Naive thymus-derived CD4-positive, alpha-beta T cell (primary cell): ENCODE measurements at regions not wholly inside any gene's neighbourhood (a gene's known extent, or its start where the extent isn't known, plus 50 kb on each side); places are given as distances from the start of the nearest gene placed in this dataset.

Source experiments
- ATAC-seq: fragments of 150-1000 bp; cut with Tn5 transposase; 2 replicates; pipeline ENCODE4 v1.10.0; 2021; ENCODE audit warnings: mild to moderate bottlenecking, moderate library complexity
- CTCF ChIA-PET: fragments of 350-600 bp; sonication (Branson Sonifier 250); formaldehyde crosslinking; loops from one replicate; lab custom pipeline; 2021; ENCODE audit warnings: antibody characterized with exemption; lab: Charles Lee
- POLR2A ChIA-PET: fragments of 350-600 bp; sonication (Branson Sonifier 250); formaldehyde crosslinking; loops from one replicate; lab custom pipeline; 2021; ENCODE audit warnings: antibody characterized with exemption, inconsistent platforms; lab: Charles Lee
- DNase-seq, 9 donors: peaks; one replicate each; pipeline versions ENCODE4 v3.0.0 to v3.0.0-alpha.2; 2020 to 2022; ENCODE audit warnings: mixed read lengths in 1 of 9
- H3K27ac ChIP-seq: one replicate; pipeline ENCODE4 v1.7.0; 2013; ENCODE audit warnings: mild to moderate bottlenecking, low read depth, low read length, moderate library complexity
- H3K27me3 ChIP-seq, 2 donors: one replicate each; pipeline ENCODE4 v1.7.0; 2013; ENCODE audit warnings: low read length in 2 of 2, mild to moderate bottlenecking in 2 of 2, moderate library complexity in 2 of 2; ENCODE audit not compliant: control insufficient read depth in 2 of 2, insufficient read depth in 2 of 2
- H3K36me3 ChIP-seq, 3 experiments: 1 replicate in 2 of 3; 2 replicates in 1 of 3; pipeline ENCODE4 v1.7.0; 2013; ENCODE audit warnings: low read length in 3 of 3, mild to moderate bottlenecking in 3 of 3, moderate library complexity in 1 of 3; ENCODE audit not compliant: insufficient read depth in 3 of 3, control insufficient read depth in 2 of 3
- H3K4me1 ChIP-seq, 2 donors: one replicate each; pipeline ENCODE4 v1.7.0; 2013; ENCODE audit warnings: low read length in 2 of 2, mild to moderate bottlenecking in 2 of 2, moderate library complexity in 1 of 2; ENCODE audit not compliant: control insufficient read depth in 2 of 2, insufficient read depth in 2 of 2
- H3K4me3 ChIP-seq: 2 replicates; pipeline ENCODE4 v1.7.0; 2013; ENCODE audit warnings: mild to moderate bottlenecking, low read length
- H3K9me3 ChIP-seq, 3 experiments: 1 replicate in 2 of 3; 2 replicates in 1 of 3; pipeline ENCODE4 v1.7.0; 2013; ENCODE audit warnings: low read length in 3 of 3; ENCODE audit not compliant: control insufficient read depth in 2 of 3
- H3K27ac Mint-ChIP-seq, 9 donors: one replicate each; pipeline ENCODE4 v1.8.0; 2020 to 2022; ENCODE audit warnings: mixed read lengths in 9 of 9, mild to moderate bottlenecking in 8 of 9, moderate library complexity in 5 of 9, inconsistent platforms in 2 of 9
- H3K27me3 Mint-ChIP-seq, 5 donors: one replicate each; pipeline ENCODE4 v1.8.0; 2021 to 2022; ENCODE audit warnings: mixed read lengths in 5 of 5, mild to moderate bottlenecking in 1 of 5
- H3K36me3 Mint-ChIP-seq, 5 donors: one replicate each; pipeline ENCODE4 v1.8.0; 2020 to 2022; ENCODE audit warnings: mixed read lengths in 5 of 5, mild to moderate bottlenecking in 3 of 5, inconsistent platforms in 1 of 5
- H3K4me1 Mint-ChIP-seq, 7 donors: one replicate each; pipeline ENCODE4 v1.8.0; 2020 to 2022; ENCODE audit warnings: mixed read lengths in 7 of 7, mild to moderate bottlenecking in 3 of 7, inconsistent platforms in 1 of 7
- H3K4me3 Mint-ChIP-seq, 10 donors: one replicate each; pipeline ENCODE4 v1.8.0; 2020 to 2022; ENCODE audit warnings: mild to moderate bottlenecking in 10 of 10, mixed read lengths in 10 of 10, moderate library complexity in 6 of 10, inconsistent platforms in 2 of 10
- H3K9me3 Mint-ChIP-seq, 11 donors: one replicate each; pipeline ENCODE4 v1.8.0; 2020 to 2022; ENCODE audit warnings: mixed read lengths in 11 of 11, mild to moderate bottlenecking in 4 of 11, inconsistent platforms in 1 of 11, moderate library complexity in 1 of 11
- intact Hi-C, 2 donors: fragments of 100-400 bp; cut with micrococcal nuclease; formaldehyde crosslinking; loops; one replicate each; pipeline ENCODE4 v1.15.1; 2023

DNA sequence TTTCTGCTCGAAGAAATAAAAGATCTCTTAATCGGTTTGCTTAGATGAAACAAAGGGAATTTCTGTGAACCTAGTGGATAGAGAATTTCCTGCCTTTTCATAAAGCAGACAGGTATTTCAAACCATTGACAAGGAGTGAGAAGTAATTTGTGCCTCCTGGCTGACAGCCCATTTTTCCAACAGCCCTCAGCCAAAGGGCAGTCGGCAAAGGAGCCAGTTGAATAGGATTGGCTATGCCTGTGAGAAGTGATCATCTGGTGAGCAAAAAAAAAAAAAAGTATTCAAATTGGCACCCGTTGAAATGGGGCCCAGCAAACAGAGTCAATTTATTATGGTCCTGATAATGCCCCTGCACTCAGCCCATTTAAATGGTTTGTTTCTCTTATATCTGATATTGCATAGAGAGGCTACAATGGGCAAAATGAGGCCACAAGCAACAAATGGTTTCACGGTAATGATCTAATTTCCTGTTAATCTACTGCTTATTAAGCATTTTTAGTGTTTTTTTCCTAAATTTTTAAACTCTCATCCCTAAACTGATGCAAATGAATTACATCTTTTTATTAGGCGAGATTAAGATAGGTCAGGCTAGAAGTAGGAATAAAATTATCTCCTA, 477.5 kb downstream of the NUF2 start:
- Mint-ChIP-seq H3K36me3 (no peaks in the 10 kb centered on the region), H3K27ac (no peak overlapping the region), H3K9me3 (peaks cover 0 to 25% (median 6%) of the 10 kb centered on the region in 11 donors), H3K4me1 (no peaks in the 10 kb centered on the region), H3K27me3 (no peaks in the 10 kb centered on the region), H3K4me3 (no peak overlapping the region)
- DNase-seq (no peak), ATAC-seq (no peak)
- intact Hi-C loops: no loop called here
- no peak overlapping the region for H3K27ac ChIP-seq
- POLR2A ChIA-PET: no interaction called here
- H3K9me3 ChIP-seq: no peaks in the 10 kb centered on the region
- CTCF ChIA-PET: no interaction called here
- no peak overlapping the region for H3K4me3 ChIP-seq
- H3K27me3 ChIP-seq: no peaks in the 10 kb centered on the region
- no peaks in the 10 kb centered on the region for H3K4me1 ChIP-seq
- H3K36me3 ChIP-seq: no peaks in the 10 kb centered on the region

DNA sequence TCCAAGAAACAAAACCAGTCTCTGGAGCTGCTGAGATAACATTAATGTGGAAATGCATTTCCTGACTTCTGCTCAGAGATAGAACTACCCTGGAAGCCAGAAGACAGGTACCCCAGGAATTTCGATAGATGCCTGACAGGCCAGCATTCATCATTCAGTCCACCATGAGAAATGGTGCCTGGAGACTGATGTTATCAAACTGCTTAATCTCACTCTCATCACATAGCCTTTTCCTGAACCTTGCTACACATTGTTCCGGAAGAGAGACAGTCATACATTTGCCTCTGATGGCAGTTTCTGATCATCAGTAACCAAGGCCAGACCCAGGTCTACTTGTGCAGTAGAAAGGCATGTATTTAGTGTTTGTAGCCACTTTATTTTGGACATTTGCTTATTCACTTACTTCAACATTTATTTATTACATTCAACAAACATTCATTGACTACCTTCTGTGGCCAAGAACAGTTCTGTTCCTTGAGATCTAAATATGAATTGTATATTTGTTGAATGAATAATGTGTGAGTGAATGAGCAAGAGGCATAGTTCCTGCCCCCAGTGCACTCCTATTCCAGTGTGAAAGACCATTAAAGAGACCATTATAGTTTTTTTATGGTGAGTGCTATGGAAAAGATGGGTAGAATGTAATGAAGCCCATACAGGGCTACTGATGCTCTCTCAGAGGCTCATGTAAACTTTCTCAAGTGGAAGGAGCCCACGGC, 485.7 kb downstream of the NUF2 start:
- ChIA-PET POLR2A (no interaction called here), CTCF (no interaction called here)
- no peaks in the 10 kb centered on the region for H3K27me3 ChIP-seq
- Mint-ChIP-seq H3K9me3 (peaks cover 0 to 21% (median 2%) of the 10 kb centered on the region in 11 donors), H3K4me1 (no peaks in the 10 kb centered on the region), H3K27me3 (no peaks in the 10 kb centered on the region), H3K27ac (no peak overlapping the region), H3K4me3 (no peak overlapping the region), H3K36me3 (no peaks in the 10 kb centered on the region)
- intact Hi-C loops: no loop called here
- no peaks in the 10 kb centered on the region for H3K4me1 ChIP-seq
- H3K36me3 ChIP-seq: no peaks in the 10 kb centered on the region
- H3K9me3 ChIP-seq: no peaks in the 10 kb centered on the region
- ATAC-seq (no peak), DNase-seq (no peak)
- no peak overlapping the region for H3K27ac ChIP-seq
- H3K4me3 ChIP-seq: no peak overlapping the region

DNA sequence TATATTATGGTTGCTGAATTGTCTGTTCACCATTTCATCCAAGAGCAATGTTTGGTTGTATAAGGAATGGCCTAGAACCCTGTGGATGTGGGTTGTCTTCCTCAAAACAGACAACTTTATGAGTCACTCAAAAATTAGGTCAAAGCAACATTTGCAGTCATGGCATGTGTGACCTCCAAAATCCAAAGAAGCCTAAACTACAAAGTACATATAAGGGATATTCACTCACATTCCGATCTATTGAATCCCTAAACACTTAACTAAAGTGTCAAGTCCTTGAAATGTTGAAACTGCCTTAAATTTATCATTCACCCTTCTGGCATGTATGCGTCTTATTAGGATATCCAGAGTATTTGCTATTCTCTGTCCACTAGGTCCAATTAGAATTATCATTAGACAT, 491.5 kb downstream of the NUF2 start:
- intact Hi-C loops: no loop called here
- POLR2A ChIA-PET: no interaction called here
- no peak for ATAC-seq

DNA sequence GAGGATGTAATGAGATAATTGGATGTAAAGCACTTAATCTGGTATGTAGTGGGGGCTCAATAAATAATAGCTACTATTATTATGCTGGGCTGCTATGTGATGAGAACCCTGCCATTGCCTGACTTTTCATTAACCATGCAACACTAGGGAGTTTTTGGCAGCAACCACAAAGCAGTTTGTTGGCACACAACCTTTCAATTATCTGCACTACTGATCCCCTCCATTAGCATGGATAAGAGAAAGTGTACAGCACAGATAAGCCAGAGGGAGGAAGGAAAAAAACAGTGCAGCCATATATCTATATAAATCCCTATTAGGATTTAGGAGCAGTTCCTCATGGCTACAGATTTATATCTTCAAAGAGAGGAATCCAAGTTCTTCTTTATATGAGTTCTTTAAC, 498.5 kb downstream of the NUF2 start:
- H3K27me3 ChIP-seq: no peaks in the 10 kb centered on the region
- intact Hi-C loops: no loop called here
- CTCF ChIA-PET: no interaction called here
- Mint-ChIP-seq H3K27me3 (no peaks in the 10 kb centered on the region), H3K9me3 (peaks cover 0 to 28% (median 1%) of the 10 kb centered on the region in 11 donors), H3K36me3 (no peaks in the 10 kb centered on the region), H3K27ac (no peak overlapping the region), H3K4me1 (no peaks in the 10 kb centered on the region), H3K4me3 (no peak overlapping the region)
- H3K27ac ChIP-seq: no peak overlapping the region
- DNase-seq: no peak
- H3K4me1 ChIP-seq: no peaks in the 10 kb centered on the region
- no peak for ATAC-seq
- H3K9me3 ChIP-seq: no peaks in the 10 kb centered on the region
- H3K4me3 ChIP-seq: no peak overlapping the region
- POLR2A ChIA-PET: no interaction called here
- H3K36me3 ChIP-seq: no peaks in the 10 kb centered on the region

More for the DNA sequence above, 491.5 kb downstream of the NUF2 start:
- H3K27ac ChIP-seq: no peak overlapping the region
- no peaks in the 10 kb centered on the region for H3K27me3 Mint-ChIP-seq
- no peaks in the 10 kb centered on the region for H3K4me1 ChIP-seq
- no peak overlapping the region for H3K4me3 Mint-ChIP-seq
- H3K27ac Mint-ChIP-seq: no peak overlapping the region
- peaks cover 0 to 18% (median 5%) of the 10 kb centered on the region in 11 donors for H3K9me3 Mint-ChIP-seq
- H3K36me3 Mint-ChIP-seq: peaks cover 0 to 3% (median 0%) of the 10 kb centered on the region in 5 donors
- DNase-seq: no peak
- H3K27me3 ChIP-seq: no peaks in the 10 kb centered on the region
- no peak overlapping the region for H3K4me3 ChIP-seq
- no peaks in the 10 kb centered on the region for H3K36me3 ChIP-seq
- H3K9me3 ChIP-seq: no peaks in the 10 kb centered on the region
- CTCF ChIA-PET: no interaction called here
- no peaks in the 10 kb centered on the region for H3K4me1 Mint-ChIP-seq

DNA sequence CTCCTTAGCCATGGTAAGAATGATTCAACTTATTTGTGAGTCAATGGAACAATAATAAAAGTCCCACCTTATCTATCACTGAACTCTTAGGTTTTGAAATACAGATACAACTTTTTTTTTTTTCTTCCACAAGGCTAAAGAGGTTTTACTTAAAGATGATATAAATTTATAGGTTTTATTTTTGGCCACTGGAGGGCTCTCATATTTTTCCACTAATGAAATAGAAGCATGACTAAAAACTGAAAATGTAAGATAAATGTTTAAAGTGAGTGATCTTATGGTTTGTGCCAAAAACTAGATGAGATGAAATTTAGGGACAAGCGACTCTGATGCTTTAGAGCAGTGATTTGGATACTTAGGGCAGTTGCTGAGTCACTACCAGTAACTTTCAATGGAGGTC, 499.0 kb downstream of the NUF2 start:
- H3K9me3 ChIP-seq: no peaks in the 10 kb centered on the region
- H3K4me3 ChIP-seq: no peak overlapping the region
- no peaks in the 10 kb centered on the region for H3K27me3 Mint-ChIP-seq
- H3K4me1 ChIP-seq: no peaks in the 10 kb centered on the region
- H3K9me3 Mint-ChIP-seq: peaks cover 0 to 23% (median 1%) of the 10 kb centered on the region in 11 donors
- intact Hi-C loops: no loop called here
- no peaks in the 10 kb centered on the region for H3K27me3 ChIP-seq
- H3K4me1 Mint-ChIP-seq: no peaks in the 10 kb centered on the region
- ChIA-PET POLR2A (no interaction called here), CTCF (no interaction called here)
- H3K27ac ChIP-seq: no peak overlapping the region
- ATAC-seq (no peak), DNase-seq (no peak)
- no peak overlapping the region for H3K27ac Mint-ChIP-seq
- no peak overlapping the region for H3K4me3 Mint-ChIP-seq
- no peaks in the 10 kb centered on the region for H3K36me3 Mint-ChIP-seq
- H3K36me3 ChIP-seq: no peaks in the 10 kb centered on the region

DNA sequence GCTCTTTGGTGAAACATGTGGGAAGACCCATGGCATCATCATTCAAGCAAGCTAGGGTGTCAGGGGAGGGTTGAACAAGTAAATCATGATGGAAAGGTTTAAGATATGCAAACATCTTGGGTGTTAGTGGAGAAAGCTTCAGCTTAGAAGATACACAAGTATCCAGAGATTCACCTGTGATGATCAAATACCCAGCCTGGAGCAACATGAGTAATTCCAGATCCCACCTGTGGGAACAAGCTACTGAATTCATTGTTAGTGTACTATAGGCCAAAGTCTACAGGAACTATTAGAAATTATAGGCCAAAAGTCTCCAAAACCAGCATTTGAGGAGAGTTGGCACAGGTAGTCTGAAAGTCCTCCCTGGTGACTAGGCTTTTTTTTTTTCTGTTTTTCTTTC, 499.9 kb downstream of the NUF2 start:
- ATAC-seq: no peak
- no peak overlapping the region for H3K27ac Mint-ChIP-seq
- POLR2A ChIA-PET: no interaction called here
- H3K4me3 ChIP-seq: no peak overlapping the region
- DNase-seq: no peak
- no peaks in the 10 kb centered on the region for H3K4me1 Mint-ChIP-seq
- no peaks in the 10 kb centered on the region for H3K27me3 Mint-ChIP-seq
- no peaks in the 10 kb centered on the region for H3K27me3 ChIP-seq
- intact Hi-C loops: no loop called here
- no peaks in the 10 kb centered on the region for H3K36me3 ChIP-seq
- H3K36me3 Mint-ChIP-seq: no peaks in the 10 kb centered on the region
- H3K4me3 Mint-ChIP-seq: no peak overlapping the region
- H3K27ac ChIP-seq: no peak overlapping the region
- CTCF ChIA-PET: no interaction called here
- no peaks in the 10 kb centered on the region for H3K4me1 ChIP-seq
- H3K9me3 Mint-ChIP-seq: peaks cover 0 to 20% (median 1%) of the 10 kb centered on the region in 11 donors
- no peaks in the 10 kb centered on the region for H3K9me3 ChIP-seq

DNA sequence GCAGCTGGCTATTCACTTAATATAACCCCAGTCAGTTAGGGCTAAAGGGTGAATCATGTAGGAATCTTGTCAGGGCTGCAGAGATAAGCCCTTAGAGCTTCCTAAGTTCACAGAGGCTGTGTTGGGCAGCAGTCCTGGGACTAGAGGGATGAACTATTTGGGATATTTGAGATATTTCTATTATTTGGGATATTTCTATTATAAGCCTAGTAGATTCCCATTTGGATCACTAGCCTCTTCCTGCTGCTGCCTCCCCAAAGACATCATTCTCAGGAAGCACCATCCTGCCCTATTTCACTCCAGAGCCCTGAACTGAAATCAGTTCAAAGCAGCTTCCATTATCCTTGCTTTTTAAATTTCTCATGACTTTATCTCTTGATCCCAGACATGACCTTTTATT, 501.3 kb downstream of the NUF2 start:
- Mint-ChIP-seq H3K27ac (no peak overlapping the region), H3K27me3 (no peaks in the 10 kb centered on the region), H3K36me3 (no peaks in the 10 kb centered on the region), H3K4me1 (no peaks in the 10 kb centered on the region), H3K9me3 (peaks cover 0 to 20% (median 1%) of the 10 kb centered on the region in 11 donors), H3K4me3 (no peak overlapping the region)
- DNase-seq: no peak
- H3K9me3 ChIP-seq: no peaks in the 10 kb centered on the region
- H3K36me3 ChIP-seq: no peaks in the 10 kb centered on the region
- intact Hi-C loops: no loop called here
- no peak overlapping the region for H3K27ac ChIP-seq
- H3K27me3 ChIP-seq: no peaks in the 10 kb centered on the region
- POLR2A ChIA-PET: no interaction called here
- no peaks in the 10 kb centered on the region for H3K4me1 ChIP-seq
- CTCF ChIA-PET: interaction anchor here (0.8 kb wide), 1 partner anchor 9 kb away, joined by 3 read pairs; no protein-coding TSS in a partner anchor
- H3K4me3 ChIP-seq: no peak overlapping the region
- no peak for ATAC-seq
